NCI-H774 (cell line): ENCODE measurements at regions not wholly inside any gene's neighbourhood (a gene's known extent, or its start where the extent isn't known, plus 50 kb on each side); places are given as distances from the start of the nearest gene placed in this dataset.

Experiments used
- DNase-seq: peaks from one replicate; lab custom pipeline; 2025; lab: John Stamatoyannopoulos, UW

DNA sequence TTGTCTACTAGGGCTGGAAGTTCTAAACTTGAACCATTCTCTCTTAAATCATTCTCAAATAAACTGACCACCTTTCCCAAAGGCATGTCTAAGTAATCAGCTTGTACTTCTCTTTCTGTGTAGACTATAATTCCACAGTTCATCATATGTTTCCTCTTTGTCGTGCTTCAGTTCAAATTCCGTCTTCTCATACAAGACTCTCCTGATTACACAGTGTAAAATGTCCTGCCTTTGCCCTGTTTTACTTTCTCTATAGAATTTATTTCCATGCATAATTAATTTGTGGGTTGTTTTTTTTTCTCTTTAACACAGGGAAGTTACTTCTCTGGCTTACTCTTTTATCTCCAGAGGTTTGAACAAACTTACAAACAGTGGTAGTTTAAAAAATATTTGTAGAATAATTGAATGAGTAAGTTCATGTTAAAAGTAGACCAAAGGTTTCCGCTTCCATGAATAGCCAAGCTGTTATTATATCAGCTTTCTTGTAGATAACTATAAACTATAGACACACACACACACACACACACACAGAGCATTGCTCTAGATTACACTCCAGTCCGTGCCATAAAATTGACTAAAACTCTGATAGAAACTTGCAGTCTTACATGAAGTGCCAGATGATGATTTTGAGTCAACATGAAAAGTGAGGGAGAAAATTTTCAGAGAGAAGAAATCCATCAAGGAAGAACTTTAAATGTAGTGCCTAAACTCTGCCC is 119.0 kb downstream of the SUCNR1 start:
- DNase-seq = no peak

DNA sequence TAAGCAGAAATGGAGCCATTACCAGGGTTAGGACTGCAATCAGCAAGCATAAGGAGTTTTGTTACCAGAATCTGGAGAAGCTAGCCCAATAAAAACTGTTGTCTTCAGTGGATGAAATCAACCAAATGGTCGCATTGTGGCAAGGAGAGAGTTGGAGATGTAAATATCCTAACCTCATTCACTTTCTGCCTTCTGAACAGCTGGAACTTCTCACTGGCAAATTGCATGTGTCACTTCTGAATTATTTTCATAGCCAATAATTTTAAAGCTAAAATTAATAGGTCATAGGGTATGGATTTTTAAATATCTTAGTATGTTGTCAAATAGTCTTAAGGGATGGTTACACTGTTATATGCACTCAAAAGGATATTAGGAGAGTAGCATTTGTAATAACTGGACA is 121.6 kb downstream of the SUCNR1 start:
- DNase-seq = no peak

- DNase-seq = no peak
These were observed 125.3 kb downstream of the SUCNR1 start for GRCh38 chr3:151998744-151999143.

DNA sequence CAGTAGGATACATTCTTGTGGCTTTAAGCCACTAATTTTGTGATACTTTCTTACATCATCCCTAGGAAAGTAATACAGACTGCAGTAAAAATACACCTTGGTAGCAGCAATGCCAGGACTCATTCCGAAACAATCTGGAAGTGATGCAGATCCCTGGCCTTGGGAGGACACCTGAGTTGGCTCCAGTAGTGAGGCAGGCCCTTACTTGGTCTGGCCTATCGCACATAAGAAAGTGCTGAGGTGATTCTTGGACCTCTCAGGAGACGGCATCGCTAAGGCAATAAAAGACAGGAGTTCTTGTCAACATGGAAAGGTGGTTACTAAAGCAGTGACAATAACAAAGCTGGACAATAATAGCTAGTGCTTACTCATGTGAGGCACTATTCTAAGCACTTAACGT is 126.5 kb downstream of the SUCNR1 start:
- no peak for DNase-seq

DNA sequence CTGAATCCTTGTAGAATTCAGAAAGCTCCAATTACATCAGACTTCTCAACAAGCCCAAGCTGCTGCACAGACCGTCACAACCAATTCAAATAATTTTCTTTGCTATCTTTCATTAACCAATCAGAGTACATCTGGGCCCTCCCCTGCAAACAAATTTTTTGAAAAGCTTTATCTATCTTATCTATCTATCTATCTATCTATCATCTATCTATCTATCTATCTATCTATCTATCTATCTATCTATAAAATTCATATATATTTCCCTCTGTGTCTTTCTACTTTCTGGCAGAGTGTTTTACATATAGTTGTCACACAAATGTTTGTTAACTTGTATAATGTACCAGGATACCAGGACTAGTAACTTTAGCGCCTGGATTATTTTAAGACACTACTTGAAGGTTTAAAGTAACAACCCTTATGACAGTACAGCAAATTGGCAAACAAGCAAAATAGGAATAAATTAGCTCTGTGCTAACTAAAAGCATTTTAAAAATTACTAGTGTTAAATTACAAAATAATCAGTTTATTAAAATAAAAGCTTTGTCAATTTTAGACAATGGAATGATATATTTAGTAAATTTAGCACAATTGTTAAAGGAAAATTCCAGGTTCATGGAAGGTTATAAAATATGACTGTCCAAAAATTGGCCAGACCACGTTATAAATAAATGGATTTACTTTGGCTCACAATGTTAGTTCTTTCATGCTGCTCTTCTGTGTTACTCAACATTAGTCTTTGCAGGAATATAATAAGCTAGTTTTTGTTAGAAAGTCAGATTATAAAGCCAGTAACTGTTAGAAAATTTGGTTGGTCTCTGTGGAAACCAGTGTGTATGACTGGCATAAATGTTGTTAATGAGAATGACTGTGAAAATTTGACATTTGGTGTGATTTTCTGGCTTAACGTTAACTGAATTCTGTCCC is 138.6 kb downstream of the SUCNR1 start:
- DNase-seq = no peak

DNA sequence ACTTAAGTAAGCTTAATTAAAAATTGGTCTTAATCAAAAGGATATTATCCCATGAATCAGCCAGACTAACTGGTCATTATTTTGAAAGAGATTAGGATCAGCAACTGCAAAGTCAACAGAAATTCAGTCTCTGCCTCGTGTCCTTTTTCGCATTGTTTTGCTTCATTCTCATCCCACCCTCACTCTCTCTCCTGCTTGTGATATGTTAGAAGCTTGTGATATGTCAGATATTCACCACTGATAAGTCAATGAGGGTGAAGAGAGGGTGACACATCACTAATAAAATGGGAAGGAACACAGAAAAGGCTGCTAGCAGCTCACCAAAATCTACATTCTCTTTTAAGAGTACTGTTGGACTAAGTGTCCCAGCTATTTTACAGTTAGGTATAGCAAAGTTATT is 146.1 kb downstream of the SUCNR1 start:
- DNase-seq = no peak

DNA sequence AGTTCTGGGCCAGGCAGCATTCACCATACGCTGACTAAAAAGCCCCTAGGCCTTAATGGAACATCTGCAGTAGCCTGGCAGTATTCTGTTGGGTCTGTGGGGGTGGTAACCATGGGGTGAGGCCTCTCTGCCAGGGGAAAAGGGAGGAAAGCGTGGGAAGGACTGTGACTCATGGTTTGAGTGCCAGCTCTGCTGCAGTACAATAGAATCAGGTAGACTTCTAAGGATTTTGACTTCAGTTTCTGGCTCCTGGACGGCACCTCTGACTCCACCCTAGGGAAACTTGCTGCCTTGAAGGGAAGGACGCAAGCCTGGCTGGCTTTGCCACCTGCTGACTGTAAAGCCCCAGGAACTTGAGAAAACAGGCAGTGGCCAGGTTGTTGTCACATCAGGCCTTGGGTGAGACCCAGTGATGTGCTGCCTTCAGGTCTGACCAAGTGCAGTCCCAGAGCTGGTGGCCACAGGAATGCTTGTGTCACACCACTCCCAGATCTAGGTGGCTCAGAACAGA is 148.6 kb downstream of the SUCNR1 start:
- no peak for DNase-seq

- DNase-seq = peak; percentile 72
These were observed 152.7 kb downstream of the SUCNR1 start for GRCh38 chr3:152026033-152026556.

DNA sequence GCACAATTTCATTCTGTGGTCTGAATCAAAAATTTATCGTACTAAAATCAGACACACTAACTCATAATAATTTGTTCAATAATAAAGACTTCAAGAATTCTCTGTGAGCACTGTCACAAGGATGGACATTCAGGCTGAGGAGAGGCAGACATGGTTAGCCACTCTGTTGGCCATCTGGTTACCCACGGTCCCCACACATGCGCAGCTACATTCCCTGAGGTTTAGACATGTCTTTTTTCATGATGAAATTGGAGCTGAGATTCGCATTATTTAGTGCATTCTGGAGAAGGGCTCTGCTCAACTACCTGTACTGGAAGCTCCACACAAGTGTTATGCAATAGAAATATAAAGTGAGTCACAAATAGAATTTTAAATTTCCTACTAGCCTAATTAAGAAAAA is 156.9 kb downstream of the SUCNR1 start:
- no peak for DNase-seq

DNA sequence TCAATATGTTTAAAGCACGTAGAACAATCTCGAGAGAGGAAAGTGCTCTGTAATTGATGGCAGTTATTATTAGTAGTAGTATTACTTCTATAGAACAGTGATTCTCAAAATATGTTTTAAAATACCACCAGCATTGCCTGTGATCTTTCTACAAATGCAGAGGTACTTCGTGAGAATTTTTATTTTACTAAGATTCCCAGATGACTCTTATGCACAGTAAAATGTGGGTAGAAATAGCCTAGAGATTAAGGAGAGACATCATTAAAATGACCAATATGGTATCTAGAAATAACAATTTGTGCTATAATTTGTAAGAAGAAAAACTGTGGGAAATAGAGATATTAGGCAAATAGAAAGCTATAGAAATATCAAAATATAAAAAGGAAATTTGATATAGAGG is 157.9 kb downstream of the SUCNR1 start:
- no peak for DNase-seq

DNA sequence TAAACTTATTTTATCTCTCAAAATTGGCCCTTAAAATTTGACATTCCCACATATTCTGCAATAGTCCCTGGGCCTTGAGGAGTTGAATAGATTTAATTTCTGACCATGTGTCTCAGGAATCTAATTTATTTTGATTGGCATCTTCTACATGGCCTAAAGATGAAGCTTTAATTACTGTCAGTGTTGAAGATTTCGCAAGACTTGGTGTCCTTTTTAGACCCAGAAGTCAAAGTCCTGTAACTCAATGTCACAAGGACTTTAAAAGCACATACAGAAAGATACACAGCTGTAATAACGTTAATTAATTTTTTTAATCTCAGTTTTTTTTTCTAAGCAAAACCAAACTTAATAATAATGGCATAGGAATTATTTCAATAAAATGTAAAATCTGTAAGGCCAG is 163.9 kb downstream of the SUCNR1 start:
- no peak for DNase-seq

DNA sequence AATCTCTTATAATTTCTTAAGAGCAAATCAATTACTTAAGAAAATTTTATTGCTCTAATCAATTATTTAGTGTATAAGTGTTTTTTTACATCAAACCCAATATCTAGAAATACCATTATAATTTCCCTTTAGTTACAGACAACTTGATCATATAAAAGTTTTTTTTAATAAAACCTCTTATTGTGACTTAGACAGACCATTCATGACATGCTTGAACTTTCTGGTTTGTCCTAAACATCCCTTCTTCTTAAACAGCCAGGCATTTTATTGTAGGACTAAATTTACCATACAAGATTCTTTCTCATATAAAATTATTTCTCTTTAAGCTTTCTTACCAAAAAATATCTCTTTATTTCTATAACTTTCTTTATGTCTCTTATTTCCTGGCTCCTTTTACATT is 164.5 kb downstream of the SUCNR1 start:
- no peak for DNase-seq

GRCh38 chr3:152038490-152038889 is 165.0 kb downstream of the SUCNR1 start:
- DNase-seq = no peak

- DNase-seq = no peak
These were observed 166.4 kb downstream of the SUCNR1 start for GRCh38 chr3:152039887-152040286.

DNA sequence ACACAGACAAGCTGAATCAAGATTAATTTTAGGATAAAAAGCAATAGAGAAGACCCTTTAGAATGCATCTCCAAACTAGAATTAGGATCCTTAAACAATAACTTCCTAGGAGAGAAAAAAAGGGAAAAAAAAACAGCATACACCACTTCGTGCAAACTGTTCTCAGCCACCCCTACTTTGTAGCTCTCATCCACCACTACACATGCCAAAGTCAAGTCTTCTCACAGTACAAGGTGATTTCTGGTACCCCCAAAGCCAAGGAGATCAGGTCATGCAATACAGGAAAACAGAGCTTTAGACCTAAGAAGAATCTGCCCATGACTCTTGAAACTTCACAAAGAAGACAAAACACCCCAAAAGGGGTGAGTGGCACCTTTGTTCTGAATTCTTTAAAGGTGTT is 166.9 kb downstream of the SUCNR1 start:
- no peak for DNase-seq

GRCh38 chr3:152043620-152044019 is 170.2 kb downstream of the SUCNR1 start:
- no peak for DNase-seq

- DNase-seq = no peak
These were observed 172.8 kb downstream of the SUCNR1 start for GRCh38 chr3:152046280-152046679.

DNA sequence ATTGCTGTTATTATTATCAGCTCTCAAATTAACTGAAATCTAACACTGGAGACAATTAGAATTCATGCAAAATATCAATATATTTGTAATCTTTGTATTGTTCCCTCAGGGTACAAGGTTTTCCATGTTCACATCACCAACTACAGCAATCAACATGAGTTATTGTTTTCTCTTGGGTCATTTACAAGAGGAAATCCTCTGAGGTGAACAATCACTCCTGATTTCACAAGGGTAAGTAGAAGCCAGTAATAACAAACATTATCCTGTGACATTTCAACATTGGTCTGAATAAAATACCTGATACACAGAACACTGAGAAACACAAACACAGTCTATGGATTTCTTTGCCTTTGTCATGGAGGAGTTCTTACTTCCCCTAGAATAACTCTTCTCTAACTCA is 174.0 kb downstream of the SUCNR1 start:
- DNase-seq = peak; percentile 12

- DNase-seq = no peak
These were observed 175.4 kb downstream of the SUCNR1 start for GRCh38 chr3:152048831-152049230.

- DNase-seq = no peak
These were observed 177.5 kb downstream of the SUCNR1 start for GRCh38 chr3:152050903-152051302.

GRCh38 chr3:152051501-152052404 is 178.3 kb downstream of the SUCNR1 start:
- DNase-seq = peak; percentile 92

DNA sequence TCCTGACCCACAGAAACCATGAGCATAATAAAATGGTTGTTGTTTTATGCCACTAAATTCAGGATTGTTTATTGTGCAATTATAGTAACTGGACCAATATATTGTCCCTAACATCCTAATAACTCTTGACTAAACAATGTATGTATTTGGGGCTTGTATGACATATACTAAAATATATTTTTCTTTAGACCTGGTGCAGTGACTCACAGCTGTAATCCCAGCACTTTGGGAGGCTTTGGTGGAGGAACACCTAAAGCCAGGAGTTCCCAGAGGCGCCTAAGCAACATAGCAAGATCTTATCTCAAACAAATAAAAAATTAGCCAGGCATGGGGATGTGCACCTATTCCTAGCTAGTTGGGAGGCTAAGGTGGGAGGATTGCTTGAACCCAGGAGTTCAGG is 180.4 kb downstream of the SUCNR1 start:
- DNase-seq = no peak
